ENCODE measurements at regions not wholly inside any gene's neighbourhood (a gene's known extent, or its start where the extent isn't known, plus 50 kb on each side); places are given as distances from the start of the nearest gene placed in this dataset.

DNA sequence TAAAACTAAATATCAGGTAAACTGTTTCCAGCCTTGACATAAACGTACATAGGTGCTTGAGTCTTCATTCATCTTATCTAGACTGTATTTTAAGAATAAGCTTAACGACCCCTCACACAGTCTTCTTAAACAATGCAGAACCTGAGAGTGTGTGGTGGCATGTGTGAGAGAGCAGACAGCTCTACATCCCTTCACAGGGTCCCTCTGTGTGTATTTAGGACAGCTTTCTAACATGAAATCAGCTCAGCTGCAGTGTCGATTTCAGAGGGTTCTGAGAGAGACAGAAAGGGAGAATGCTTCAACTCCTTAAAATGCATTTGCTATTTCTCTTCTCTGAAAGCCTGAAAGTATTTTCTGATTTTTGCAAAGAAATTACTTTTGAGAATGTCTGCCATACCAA lies 185.2 kb downstream of the GRB14 start (continued):
- TF ChIP-seq, protein P1, sequence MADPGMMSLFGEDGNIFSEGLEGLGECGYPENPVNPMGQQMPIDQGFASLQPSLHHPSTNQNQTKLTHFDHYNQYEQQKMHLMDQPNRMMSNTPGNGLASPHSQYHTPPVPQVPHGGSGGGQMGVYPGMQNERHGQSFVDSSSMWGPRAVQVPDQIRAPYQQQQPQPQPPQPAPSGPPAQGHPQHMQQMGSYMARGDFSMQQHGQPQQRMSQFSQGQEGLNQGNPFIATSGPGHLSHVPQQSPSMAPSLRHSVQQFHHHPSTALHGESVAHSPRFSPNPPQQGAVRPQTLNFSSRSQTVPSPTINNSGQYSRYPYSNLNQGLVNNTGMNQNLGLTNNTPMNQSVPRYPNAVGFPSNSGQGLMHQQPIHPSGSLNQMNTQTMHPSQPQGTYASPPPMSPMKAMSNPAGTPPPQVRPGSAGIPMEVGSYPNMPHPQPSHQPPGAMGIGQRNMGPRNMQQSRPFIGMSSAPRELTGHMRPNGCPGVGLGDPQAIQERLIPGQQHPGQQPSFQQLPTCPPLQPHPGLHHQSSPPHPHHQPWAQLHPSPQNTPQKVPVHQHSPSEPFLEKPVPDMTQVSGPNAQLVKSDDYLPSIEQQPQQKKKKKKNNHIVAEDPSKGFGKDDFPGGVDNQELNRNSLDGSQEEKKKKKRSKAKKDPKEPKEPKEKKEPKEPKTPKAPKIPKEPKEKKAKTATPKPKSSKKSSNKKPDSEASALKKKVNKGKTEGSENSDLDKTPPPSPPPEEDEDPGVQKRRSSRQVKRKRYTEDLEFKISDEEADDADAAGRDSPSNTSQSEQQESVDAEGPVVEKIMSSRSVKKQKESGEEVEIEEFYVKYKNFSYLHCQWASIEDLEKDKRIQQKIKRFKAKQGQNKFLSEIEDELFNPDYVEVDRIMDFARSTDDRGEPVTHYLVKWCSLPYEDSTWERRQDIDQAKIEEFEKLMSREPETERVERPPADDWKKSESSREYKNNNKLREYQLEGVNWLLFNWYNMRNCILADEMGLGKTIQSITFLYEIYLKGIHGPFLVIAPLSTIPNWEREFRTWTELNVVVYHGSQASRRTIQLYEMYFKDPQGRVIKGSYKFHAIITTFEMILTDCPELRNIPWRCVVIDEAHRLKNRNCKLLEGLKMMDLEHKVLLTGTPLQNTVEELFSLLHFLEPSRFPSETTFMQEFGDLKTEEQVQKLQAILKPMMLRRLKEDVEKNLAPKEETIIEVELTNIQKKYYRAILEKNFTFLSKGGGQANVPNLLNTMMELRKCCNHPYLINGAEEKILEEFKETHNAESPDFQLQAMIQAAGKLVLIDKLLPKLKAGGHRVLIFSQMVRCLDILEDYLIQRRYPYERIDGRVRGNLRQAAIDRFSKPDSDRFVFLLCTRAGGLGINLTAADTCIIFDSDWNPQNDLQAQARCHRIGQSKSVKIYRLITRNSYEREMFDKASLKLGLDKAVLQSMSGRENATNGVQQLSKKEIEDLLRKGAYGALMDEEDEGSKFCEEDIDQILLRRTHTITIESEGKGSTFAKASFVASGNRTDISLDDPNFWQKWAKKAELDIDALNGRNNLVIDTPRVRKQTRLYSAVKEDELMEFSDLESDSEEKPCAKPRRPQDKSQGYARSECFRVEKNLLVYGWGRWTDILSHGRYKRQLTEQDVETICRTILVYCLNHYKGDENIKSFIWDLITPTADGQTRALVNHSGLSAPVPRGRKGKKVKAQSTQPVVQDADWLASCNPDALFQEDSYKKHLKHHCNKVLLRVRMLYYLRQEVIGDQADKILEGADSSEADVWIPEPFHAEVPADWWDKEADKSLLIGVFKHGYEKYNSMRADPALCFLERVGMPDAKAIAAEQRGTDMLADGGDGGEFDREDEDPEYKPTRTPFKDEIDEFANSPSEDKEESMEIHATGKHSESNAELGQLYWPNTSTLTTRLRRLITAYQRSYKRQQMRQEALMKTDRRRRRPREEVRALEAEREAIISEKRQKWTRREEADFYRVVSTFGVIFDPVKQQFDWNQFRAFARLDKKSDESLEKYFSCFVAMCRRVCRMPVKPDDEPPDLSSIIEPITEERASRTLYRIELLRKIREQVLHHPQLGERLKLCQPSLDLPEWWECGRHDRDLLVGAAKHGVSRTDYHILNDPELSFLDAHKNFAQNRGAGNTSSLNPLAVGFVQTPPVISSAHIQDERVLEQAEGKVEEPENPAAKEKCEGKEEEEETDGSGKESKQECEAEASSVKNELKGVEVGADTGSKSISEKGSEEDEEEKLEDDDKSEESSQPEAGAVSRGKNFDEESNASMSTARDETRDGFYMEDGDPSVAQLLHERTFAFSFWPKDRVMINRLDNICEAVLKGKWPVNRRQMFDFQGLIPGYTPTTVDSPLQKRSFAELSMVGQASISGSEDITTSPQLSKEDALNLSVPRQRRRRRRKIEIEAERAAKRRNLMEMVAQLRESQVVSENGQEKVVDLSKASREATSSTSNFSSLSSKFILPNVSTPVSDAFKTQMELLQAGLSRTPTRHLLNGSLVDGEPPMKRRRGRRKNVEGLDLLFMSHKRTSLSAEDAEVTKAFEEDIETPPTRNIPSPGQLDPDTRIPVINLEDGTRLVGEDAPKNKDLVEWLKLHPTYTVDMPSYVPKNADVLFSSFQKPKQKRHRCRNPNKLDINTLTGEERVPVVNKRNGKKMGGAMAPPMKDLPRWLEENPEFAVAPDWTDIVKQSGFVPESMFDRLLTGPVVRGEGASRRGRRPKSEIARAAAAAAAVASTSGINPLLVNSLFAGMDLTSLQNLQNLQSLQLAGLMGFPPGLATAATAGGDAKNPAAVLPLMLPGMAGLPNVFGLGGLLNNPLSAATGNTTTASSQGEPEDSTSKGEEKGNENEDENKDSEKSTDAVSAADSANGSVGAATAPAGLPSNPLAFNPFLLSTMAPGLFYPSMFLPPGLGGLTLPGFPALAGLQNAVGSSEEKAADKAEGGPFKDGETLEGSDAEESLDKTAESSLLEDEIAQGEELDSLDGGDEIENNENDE (IDR thresholded peaks at IDR 0.05; ENCODE audit: insufficient replicate concordance, low read length), result no peak
- TF ChIP-seq HDAC2 (IDR thresholded peaks at IDR 0.05; ENCODE audit: borderline replicate concordance in 1 of 2, low read depth in 2 of 2, low read length in 2 of 2), result no peak
- TF ChIP-seq RFX5 (IDR thresholded peaks at IDR 0.05; ENCODE audit: borderline replicate concordance, low read depth, low read length), result no peak
- no peak for TF ChIP-seq KDM4A (IDR thresholded peaks at IDR 0.05; ENCODE audit: low read depth, low read length, severe bottlenecking)
- no peak for TF ChIP-seq BACH1 (IDR thresholded peaks at IDR 0.05; ENCODE audit: low read length)
- TF ChIP-seq ASH2L (IDR thresholded peaks at IDR 0.05; ENCODE audit: low read length), result no peak
- TF ChIP-seq KDM5A (IDR thresholded peaks at IDR 0.05; ENCODE audit: low read length), result no peak
- no peak for TF ChIP-seq RAD21 (IDR thresholded peaks at IDR 0.05 in 1 of 2, conservative IDR thresholded peaks at IDR 0.05 in 1 of 2; ENCODE audit: low read depth in 2 of 2, low read length in 2 of 2)

Data from H1 (cell line).